Smooth muscle cell (in vitro differentiated cells): ENCODE measurements at regions not wholly inside any gene's neighbourhood (a gene's known extent, or its start where the extent isn't known, plus 50 kb on each side); places are given as distances from the start of the nearest gene placed in this dataset.

Source experiments
- DNase-seq: peaks from one replicate; lab custom pipeline; 2025; ENCODE audit not compliant: unreplicated experiment; lab: John Stamatoyannopoulos, UW
- H2AFZ ChIP-seq: fragments of 200-600 bp; sonication (generic); 2 replicates; pipeline ENCODE4 v1.6.0; 2016; ENCODE audit warnings: antibody characterized with exemption, low read depth, mild to moderate bottlenecking
- H3F3A ChIP-seq: fragments of 200-600 bp; sonication (generic); 2 replicates; pipeline ENCODE4 v1.6.0; 2017; ENCODE audit warnings: antibody characterized with exemption, low read depth
- H3K27ac ChIP-seq: fragments of 200-600 bp; sonication (generic); 2 replicates; pipeline ENCODE4 v1.5.1; 2016; ENCODE audit warnings: low read depth, mild to moderate bottlenecking
- H3K27me3 ChIP-seq: fragments of 200-600 bp; sonication (generic); 2 replicates; pipeline ENCODE4 v1.6.1; 2016; ENCODE audit warnings: low read depth, mild to moderate bottlenecking
- H3K36me3 ChIP-seq: fragments of 200-600 bp; sonication (generic); 2 replicates; pipeline ENCODE4 v1.5.1; 2016; ENCODE audit warnings: low read depth
- H3K4me1 ChIP-seq: fragments of 200-600 bp; sonication (generic); 2 replicates; pipeline ENCODE4 v1.5.1; 2016; ENCODE audit warnings: low read depth
- H3K4me2 ChIP-seq: fragments of 200-600 bp; sonication (generic); 2 replicates; pipeline ENCODE4 v1.6.0; 2016; ENCODE audit warnings: mild to moderate bottlenecking
- H3K4me3 ChIP-seq: fragments of 200-600 bp; sonication (generic); 2 replicates; pipeline ENCODE4 v1.5.1; 2016; ENCODE audit warnings: mild to moderate bottlenecking
- H3K79me2 ChIP-seq: fragments of 200-600 bp; sonication (generic); 2 replicates; pipeline ENCODE4 v1.6.0; 2016; ENCODE audit warnings: low read depth, mild to moderate bottlenecking
- H3K9ac ChIP-seq: fragments of 200-600 bp; sonication (generic); 2 replicates; pipeline ENCODE4 v1.6.0; 2016; ENCODE audit warnings: low read depth
- H3K9me3 ChIP-seq: fragments of 200-600 bp; sonication (generic); replicated peaks from 2 replicates; pipeline ENCODE4 v1.5.1; 2016; ENCODE audit warnings: low read depth
- H4K20me1 ChIP-seq: fragments of 200-600 bp; sonication (generic); 2 replicates; pipeline ENCODE4 v1.6.0; 2016; ENCODE audit warnings: low read depth
- CTCF ChIP-seq: fragments of 200-600 bp; sonication (generic); IDR thresholded peaks from 2 replicates; pipeline ENCODE4 v1.5.1; 2017; ENCODE audit warnings: borderline replicate concordance, mild to moderate bottlenecking, antibody characterized with exemption; ENCODE audit not compliant: insufficient read depth, poor library complexity, severe bottlenecking
- WGBS: methylation state at CpG from one replicate; pipeline ENCODE4 v1.1.7; 2016; ENCODE audit warnings: low lambda C conversion rate; 5-methylcytosine and 5-hydroxymethylcytosine counted together

DNA sequence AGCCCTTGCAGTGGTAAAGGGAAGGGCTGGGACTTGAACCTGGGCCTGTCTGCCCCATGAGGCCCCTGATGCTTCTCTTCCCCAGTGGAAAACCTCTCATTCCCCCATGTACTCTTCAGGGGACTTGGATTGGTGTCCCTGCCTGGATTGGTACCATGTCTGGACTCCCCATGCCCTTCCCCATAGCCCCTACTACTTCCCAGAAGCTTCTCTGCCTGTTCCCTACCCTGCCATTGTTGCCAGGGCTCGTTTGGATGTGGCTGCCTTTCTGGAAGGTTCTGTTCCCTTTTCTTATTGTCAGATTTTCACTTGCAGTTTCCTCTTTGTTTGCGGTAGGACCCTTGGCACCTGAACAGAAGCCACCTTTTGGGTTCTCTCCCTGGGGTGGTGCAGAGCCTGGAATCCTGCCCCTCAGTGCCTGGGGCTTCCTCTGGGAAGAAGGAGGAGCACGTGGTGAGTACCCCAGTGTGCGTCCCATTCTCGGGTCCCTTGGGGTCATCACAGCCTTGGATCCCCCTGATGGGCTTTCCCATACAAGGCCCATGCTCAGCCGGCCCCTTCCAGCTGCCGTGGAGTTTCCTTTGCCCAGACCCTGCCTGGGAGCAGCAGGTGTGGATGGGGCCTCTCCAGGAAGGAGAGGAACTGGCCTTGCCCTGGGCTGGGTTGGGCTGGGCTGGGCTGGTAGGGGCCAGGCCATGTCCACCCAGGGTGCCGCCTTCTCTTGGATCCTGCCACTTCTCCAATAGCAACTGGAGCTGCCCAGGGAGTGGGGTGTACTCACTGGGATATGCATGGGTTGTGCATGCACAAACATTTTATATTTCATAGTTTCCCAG, 281.1 kb downstream of the PTPRU start:
- no peaks in the 10 kb centered on the region for H3K9me3 ChIP-seq
- whole genome bisulfite sequencing = 85% methylated on average over 8 of the region's 8 CpGs
- H3K27ac ChIP-seq = no peak overlapping the region
- H3F3A ChIP-seq = no peaks in the 10 kb centered on the region
- H3K9ac ChIP-seq = no peak overlapping the region
- H2AFZ ChIP-seq = no peak overlapping the region
- H3K79me2 ChIP-seq = no peaks in the 10 kb centered on the region
- TF ChIP-seq CTCF = no peak
- H4K20me1 ChIP-seq = no peaks in the 10 kb centered on the region
- H3K27me3 ChIP-seq = peaks cover 24% of the 10 kb centered on the region
- no peaks in the 10 kb centered on the region for H3K36me3 ChIP-seq
- DNase-seq = no peak
- H3K4me1 ChIP-seq = no peaks in the 10 kb centered on the region
- no peak overlapping the region for H3K4me3 ChIP-seq
- no peak overlapping the region for H3K4me2 ChIP-seq

DNA sequence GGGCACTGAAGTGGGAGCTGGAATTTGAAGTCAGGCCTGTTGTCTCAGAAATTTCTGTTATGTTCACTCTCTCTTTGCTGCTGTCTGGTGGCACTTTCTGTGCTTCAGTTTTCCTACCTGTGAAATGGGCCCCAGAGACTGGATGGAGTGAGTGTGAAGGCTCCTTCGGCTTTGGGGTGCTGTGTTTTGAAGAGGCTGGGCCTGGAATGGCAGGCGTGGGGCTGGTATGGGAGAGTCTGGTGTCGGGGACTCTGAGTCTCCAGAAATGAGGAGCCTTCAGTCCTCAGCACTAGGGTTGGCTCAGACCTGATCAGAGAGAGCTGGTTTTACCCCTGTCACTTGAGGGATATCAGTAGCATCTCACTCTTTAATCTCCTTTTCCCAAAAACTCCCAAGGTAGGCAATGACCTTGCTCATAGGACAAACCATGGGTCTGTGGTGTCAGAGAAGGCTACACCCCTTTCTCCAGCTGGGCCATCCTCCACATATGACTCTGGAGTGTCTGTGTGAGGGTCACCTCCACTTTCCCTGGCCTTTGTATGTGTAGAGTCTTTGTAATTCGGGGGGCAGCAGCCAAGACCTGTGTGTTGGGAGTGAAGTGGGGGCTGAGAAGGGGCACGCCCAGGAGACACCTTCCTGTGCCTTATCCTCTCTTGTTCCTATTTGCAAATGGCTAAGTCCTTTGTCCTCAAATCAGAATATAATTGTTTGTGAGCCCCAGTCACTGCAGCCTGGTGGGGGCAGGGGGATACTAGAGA, 279.9 kb downstream of the PTPRU start:
- Histone ChIP-seq H3K4me2 (no peak overlapping the region), H3K9me3 (no peaks in the 10 kb centered on the region), H4K20me1 (no peaks in the 10 kb centered on the region), H3K27ac (no peak overlapping the region), H3F3A (no peaks in the 10 kb centered on the region), H3K4me3 (no peak overlapping the region), H3K9ac (no peak overlapping the region), H3K4me1 (no peaks in the 10 kb centered on the region), H3K79me2 (no peaks in the 10 kb centered on the region), H3K27me3 (peaks cover 24% of the 10 kb centered on the region), H2AFZ (no peak overlapping the region), H3K36me3 (no peaks in the 10 kb centered on the region)
- no peak for TF ChIP-seq CTCF
- DNase-seq = no peak
- WGBS = 78% methylated on average over 5 of the region's 5 CpGs

DNA sequence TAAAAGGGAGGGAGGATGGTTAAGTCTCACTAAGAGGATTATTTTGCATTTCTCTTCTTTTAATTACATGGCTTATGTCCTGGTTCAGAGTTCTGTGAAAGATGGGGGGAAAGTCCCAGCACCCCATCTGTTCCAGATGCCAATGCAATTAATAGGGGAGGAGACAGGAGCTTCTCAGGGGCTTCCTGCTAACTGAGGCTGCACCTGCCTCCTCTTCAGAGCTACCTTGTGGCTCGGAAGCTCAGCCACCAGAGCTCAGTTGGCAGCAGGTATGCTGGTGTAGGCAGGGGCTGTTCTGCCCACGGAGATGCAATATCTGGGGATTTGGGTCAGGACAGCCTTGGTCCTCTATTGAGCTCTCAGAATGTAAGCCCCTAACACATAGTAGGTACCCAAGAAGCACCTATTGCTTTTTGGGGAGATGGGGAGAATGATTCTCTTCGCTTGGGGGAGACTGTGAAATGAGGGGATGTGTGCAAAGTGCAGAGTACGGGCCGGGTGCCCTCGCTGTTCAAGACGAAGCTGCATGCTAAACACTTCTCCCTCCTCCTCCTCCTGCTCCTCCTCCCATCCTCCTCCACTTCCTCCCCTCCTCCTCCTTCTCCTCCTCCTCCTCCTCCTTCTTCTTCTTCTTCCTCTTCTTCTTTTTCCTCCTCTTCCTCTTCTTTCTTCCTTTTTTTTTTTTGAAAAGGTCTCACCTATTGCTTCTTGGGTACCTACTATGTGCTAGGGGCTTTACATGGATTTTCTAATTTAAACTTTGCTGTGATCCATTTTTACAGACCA, 279.0 kb downstream of the PTPRU start:
- peaks cover 21% of the 10 kb centered on the region for H3K27me3 ChIP-seq
- no peak overlapping the region for H3K9ac ChIP-seq
- no peak overlapping the region for H2AFZ ChIP-seq
- no peaks in the 10 kb centered on the region for H4K20me1 ChIP-seq
- 80% methylated on average over 7 of the region's 7 CpGs for WGBS
- H3K79me2 ChIP-seq = no peaks in the 10 kb centered on the region
- H3K27ac ChIP-seq = no peak overlapping the region
- no peak overlapping the region for H3K4me3 ChIP-seq
- no peaks in the 10 kb centered on the region for H3F3A ChIP-seq
- no peaks in the 10 kb centered on the region for H3K9me3 ChIP-seq
- DNase-seq = no peak
- TF ChIP-seq CTCF = no peak
- H3K4me2 ChIP-seq = no peak overlapping the region
- H3K4me1 ChIP-seq = no peaks in the 10 kb centered on the region
- H3K36me3 ChIP-seq = no peaks in the 10 kb centered on the region
